OCI-LY3 (cell line): ENCODE measurements at regions not wholly inside any gene's neighbourhood (a gene's known extent, or its start where the extent isn't known, plus 50 kb on each side); places are given as distances from the start of the nearest gene placed in this dataset.

Experiments used
- EZH2phosphoT487 ChIP-seq: fragments of 200-600 bp; shearing (Covaris generic); IDR thresholded peaks from 2 replicates; pipeline ENCODE4 v1.6.1; 2018; ENCODE audit warnings: antibody characterized with exemption, mixed run types, low read depth
- TF ChIP-seq, protein P1 (sequence below): fragments of 200-600, 300-600 bp; sonication (generic); IDR thresholded peaks from 2 replicates; pipeline ENCODE4 v1.5.1; 2014; ENCODE audit warnings: antibody characterized with exemption, low read length, low read depth

DNA sequence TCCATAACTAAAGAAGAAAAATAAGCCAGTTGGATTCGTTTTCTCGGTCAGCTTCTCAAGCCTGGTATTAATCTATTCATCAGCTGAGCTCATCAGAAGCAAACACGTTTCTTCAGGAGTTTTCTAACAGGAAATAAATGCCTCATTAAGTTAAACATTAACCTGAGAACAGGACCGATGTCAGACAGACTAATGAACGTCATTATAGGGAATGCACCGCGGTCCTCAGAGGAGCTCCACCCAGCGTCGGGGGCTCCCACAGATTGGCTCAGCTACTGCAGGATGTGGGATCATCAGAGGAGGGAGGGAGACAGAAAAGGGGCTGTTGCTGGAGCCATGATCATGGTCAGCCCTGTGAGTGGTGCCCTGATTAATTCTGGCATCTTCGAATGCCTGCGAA lies 615.4 kb downstream of the PTPRU start:
- TF ChIP-seq, protein P1, sequence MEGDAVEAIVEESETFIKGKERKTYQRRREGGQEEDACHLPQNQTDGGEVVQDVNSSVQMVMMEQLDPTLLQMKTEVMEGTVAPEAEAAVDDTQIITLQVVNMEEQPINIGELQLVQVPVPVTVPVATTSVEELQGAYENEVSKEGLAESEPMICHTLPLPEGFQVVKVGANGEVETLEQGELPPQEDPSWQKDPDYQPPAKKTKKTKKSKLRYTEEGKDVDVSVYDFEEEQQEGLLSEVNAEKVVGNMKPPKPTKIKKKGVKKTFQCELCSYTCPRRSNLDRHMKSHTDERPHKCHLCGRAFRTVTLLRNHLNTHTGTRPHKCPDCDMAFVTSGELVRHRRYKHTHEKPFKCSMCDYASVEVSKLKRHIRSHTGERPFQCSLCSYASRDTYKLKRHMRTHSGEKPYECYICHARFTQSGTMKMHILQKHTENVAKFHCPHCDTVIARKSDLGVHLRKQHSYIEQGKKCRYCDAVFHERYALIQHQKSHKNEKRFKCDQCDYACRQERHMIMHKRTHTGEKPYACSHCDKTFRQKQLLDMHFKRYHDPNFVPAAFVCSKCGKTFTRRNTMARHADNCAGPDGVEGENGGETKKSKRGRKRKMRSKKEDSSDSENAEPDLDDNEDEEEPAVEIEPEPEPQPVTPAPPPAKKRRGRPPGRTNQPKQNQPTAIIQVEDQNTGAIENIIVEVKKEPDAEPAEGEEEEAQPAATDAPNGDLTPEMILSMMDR = no peak
- no peak for TF ChIP-seq EZH2phosphoT487
